ENCODE measurements at regions not wholly inside any gene's neighbourhood (a gene's known extent, or its start where the extent isn't known, plus 50 kb on each side); places are given as distances from the start of the nearest gene placed in this dataset.

DNA sequence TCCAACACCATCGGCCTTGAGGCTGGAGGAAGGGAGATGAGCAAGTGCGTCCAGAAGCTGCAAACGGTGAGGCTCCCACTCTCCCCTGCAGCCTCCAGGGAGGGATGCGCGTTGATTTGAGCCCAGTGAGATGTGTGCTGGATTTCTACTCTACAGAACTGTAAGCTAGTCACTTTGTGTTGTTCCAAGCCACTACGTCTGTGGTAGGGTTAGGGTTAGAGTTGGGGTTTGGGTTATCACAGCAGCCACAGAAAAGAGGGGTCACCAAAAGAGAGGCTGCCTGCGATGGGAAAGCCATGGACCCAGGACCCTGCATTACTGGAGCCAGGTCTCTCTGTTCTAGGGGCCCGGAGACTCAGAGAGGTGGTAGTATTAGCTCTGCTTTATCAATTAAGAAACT is 94.5 kb downstream of the KCNF1 start:
- TF ChIP-seq, protein P1, sequence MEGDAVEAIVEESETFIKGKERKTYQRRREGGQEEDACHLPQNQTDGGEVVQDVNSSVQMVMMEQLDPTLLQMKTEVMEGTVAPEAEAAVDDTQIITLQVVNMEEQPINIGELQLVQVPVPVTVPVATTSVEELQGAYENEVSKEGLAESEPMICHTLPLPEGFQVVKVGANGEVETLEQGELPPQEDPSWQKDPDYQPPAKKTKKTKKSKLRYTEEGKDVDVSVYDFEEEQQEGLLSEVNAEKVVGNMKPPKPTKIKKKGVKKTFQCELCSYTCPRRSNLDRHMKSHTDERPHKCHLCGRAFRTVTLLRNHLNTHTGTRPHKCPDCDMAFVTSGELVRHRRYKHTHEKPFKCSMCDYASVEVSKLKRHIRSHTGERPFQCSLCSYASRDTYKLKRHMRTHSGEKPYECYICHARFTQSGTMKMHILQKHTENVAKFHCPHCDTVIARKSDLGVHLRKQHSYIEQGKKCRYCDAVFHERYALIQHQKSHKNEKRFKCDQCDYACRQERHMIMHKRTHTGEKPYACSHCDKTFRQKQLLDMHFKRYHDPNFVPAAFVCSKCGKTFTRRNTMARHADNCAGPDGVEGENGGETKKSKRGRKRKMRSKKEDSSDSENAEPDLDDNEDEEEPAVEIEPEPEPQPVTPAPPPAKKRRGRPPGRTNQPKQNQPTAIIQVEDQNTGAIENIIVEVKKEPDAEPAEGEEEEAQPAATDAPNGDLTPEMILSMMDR (IDR thresholded peaks at IDR 0.05; ENCODE audit: unreplicated experiment), result no peak
- CTCF ChIA-PET, result interaction anchor here (0.6 kb wide), 1 partner anchor 28 kb away, joined by 3 read pairs; no protein-coding TSS in a partner anchor
- no peak overlapping the region for H3K27ac Mint-ChIP-seq (ENCODE audit: unreplicated experiment)
- H3K4me1 Mint-ChIP-seq (ENCODE audit: low read depth, unreplicated experiment), result peaks cover 9% of the 10 kb centered on the region
- peaks cover 74% of the 10 kb centered on the region for H3K27me3 Mint-ChIP-seq (ENCODE audit: unreplicated experiment)
- intact Hi-C loops (cut with micrococcal nuclease; ENCODE audit: unreplicated experiment), result no loop called here
- H3K4me3 Mint-ChIP-seq (ENCODE audit: low read depth, unreplicated experiment), result no peak overlapping the region
- DNase-seq, result no peak
- no TSS peak for BruUV-seq (replicated peaks)
- peaks cover 6% of the 10 kb centered on the region for H3K36me3 Mint-ChIP-seq (ENCODE audit: insufficient read depth, unreplicated experiment)
- H3K9me3 Mint-ChIP-seq (ENCODE audit: low read depth, unreplicated experiment), result peaks cover 2% of the 10 kb centered on the region

DNA sequence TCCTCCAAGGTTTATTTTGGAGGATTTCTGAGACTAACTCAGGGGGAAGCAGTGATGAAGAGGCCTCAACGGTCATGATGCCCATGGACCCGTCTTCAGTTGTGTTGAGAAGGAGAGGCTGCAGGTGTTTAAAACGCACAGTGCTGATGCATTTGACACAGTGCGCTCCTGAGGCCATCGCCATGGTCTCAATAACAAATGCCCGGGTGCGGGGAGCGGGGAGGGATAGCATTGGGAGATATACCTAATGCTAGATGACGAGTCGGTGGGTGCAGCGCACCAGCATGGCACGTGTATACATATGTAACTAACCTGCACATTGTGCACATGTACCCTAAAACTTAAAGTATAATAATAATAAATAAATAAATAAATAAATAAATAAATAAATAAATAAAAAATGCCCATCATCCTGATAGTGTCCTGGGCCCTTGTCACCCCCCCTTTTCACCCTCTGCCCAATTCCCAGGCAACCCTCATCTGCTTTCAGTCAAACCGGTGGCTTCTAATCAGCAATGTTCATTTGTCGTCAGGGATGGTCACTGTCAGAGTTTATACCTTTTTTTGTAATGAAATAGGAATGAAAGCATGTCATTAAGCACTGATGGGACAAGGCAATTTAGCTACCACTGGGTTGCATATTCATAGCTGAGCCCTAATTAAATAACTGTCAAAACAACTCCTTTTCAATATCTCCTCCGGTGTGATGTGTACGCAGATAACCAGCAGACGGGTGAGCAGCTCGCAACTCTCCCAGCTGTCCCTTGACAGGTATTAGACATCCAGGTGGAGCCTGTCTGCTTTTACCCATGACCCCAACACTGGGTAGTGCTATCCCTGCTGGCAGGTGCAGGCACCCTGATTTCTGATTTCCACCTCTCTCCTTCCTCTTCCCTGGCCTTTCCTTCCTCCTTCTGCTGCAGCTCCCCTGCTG is 95.9 kb downstream of the KCNF1 start:
- intact Hi-C loops (cut with micrococcal nuclease; ENCODE audit: unreplicated experiment), result no loop called here
- Mint-ChIP-seq H3K4me1 (ENCODE audit: low read depth, unreplicated experiment) (peaks cover 9% of the 10 kb centered on the region), H3K4me3 (ENCODE audit: low read depth, unreplicated experiment) (no peak overlapping the region), H3K27me3 (ENCODE audit: unreplicated experiment) (peaks cover 66% of the 10 kb centered on the region), H3K27ac (ENCODE audit: unreplicated experiment) (no peak overlapping the region), H3K36me3 (ENCODE audit: insufficient read depth, unreplicated experiment) (peaks cover 6% of the 10 kb centered on the region), H3K9me3 (ENCODE audit: low read depth, unreplicated experiment) (peaks cover 2% of the 10 kb centered on the region)
- DNase-seq, result no peak
- TF ChIP-seq, protein P1 (IDR thresholded peaks at IDR 0.05; ENCODE audit: unreplicated experiment), result no peak
- no TSS peak for BruUV-seq (replicated peaks)
- CTCF ChIA-PET, result interaction anchor here (0.5 kb wide), 1 partner anchor 292 kb away, joined by 3 read pairs; no protein-coding TSS in a partner anchor

DNA sequence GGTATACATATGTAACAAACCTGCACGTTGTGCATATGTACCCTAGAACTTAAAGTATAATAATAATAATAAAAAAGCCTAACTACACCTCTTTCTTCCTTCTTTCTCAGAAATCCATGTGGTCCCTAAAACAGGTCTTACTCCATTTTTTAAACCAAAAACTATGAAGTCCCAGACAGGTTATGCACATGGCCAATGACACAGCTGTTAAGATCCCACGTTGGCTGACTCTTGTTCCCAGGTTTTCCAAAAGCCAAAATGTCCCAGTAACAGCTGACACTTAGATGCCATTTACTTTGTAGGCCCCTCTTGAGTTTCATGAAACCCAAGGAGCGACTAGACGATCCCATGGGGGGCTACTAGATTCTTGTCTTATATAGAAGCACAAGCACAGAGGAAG is 97.0 kb downstream of the KCNF1 start:
- BruUV-seq (replicated peaks), result no TSS peak
- peaks cover 62% of the 10 kb centered on the region for H3K27me3 Mint-ChIP-seq (ENCODE audit: unreplicated experiment)
- no peak for DNase-seq
- H3K4me1 Mint-ChIP-seq (ENCODE audit: low read depth, unreplicated experiment), result peaks cover 6% of the 10 kb centered on the region
- H3K36me3 Mint-ChIP-seq (ENCODE audit: insufficient read depth, unreplicated experiment), result peaks cover 6% of the 10 kb centered on the region
- TF ChIP-seq, protein P1 (IDR thresholded peaks at IDR 0.05; ENCODE audit: unreplicated experiment), result no peak
- H3K9me3 Mint-ChIP-seq (ENCODE audit: low read depth, unreplicated experiment), result peaks cover 2% of the 10 kb centered on the region
- H3K27ac Mint-ChIP-seq (ENCODE audit: unreplicated experiment), result no peak overlapping the region
- CTCF ChIA-PET, result interaction anchor here (0.6 kb wide), 1 partner anchor 44 kb away, joined by 4 read pairs; no protein-coding TSS in a partner anchor
- intact Hi-C loops (cut with micrococcal nuclease; ENCODE audit: unreplicated experiment), result no loop called here
- H3K4me3 Mint-ChIP-seq (ENCODE audit: low read depth, unreplicated experiment), result no peak overlapping the region

DNA sequence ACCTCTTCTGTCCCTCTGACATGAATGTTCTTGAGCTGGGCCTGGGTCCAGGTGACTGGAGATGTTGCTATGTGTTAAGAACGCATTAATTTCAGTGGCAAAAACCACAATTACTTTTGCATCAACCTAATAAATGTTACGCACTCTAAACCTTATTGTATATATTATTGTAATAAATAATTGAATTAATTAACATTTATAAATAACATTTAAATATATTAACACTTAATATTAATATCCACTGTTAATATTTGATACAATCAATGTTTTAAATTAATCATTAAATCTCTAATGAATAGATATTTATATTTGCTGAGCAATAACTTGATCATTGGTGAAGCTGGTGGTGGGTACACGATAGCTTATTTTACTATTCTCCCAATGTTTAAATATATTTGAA is 97.4 kb downstream of the KCNF1 start:
- Mint-ChIP-seq H3K4me3 (ENCODE audit: low read depth, unreplicated experiment) (no peak overlapping the region), H3K4me1 (ENCODE audit: low read depth, unreplicated experiment) (peaks cover 2% of the 10 kb centered on the region), H3K27ac (ENCODE audit: unreplicated experiment) (no peak overlapping the region), H3K9me3 (ENCODE audit: low read depth, unreplicated experiment) (peaks cover 2% of the 10 kb centered on the region), H3K27me3 (ENCODE audit: unreplicated experiment) (peaks cover 62% of the 10 kb centered on the region), H3K36me3 (ENCODE audit: insufficient read depth, unreplicated experiment) (peaks cover 6% of the 10 kb centered on the region)
- DNase-seq, result no peak
- TF ChIP-seq, protein P1 (IDR thresholded peaks at IDR 0.05; ENCODE audit: unreplicated experiment), result no peak
- intact Hi-C loops (cut with micrococcal nuclease; ENCODE audit: unreplicated experiment), result no loop called here
- CTCF ChIA-PET, result no interaction called here
- BruUV-seq (replicated peaks), result no TSS peak

Data from Calu3 (cell line).